C4-2B (cell line): ENCODE measurements at regions not wholly inside any gene's neighbourhood (a gene's known extent, or its start where the extent isn't known, plus 50 kb on each side); places are given as distances from the start of the nearest gene placed in this dataset.

Experiments used
- ZFX ChIP-seq: fragments of 450-650 bp; IDR thresholded peaks from 2 replicates; pipeline ENCODE4 v1.6.1; 2017
- TF ChIP-seq, protein P1 (sequence below): fragments of 450-650 bp; conservative IDR thresholded peaks from 2 replicates; pipeline ENCODE4 v1.5.1; 2017; ENCODE audit warnings: mild to moderate bottlenecking

GRCh38 chr5:67355120-67355713, 158.6 kb upstream of the CD180 start:
- TF ChIP-seq, protein P1, sequence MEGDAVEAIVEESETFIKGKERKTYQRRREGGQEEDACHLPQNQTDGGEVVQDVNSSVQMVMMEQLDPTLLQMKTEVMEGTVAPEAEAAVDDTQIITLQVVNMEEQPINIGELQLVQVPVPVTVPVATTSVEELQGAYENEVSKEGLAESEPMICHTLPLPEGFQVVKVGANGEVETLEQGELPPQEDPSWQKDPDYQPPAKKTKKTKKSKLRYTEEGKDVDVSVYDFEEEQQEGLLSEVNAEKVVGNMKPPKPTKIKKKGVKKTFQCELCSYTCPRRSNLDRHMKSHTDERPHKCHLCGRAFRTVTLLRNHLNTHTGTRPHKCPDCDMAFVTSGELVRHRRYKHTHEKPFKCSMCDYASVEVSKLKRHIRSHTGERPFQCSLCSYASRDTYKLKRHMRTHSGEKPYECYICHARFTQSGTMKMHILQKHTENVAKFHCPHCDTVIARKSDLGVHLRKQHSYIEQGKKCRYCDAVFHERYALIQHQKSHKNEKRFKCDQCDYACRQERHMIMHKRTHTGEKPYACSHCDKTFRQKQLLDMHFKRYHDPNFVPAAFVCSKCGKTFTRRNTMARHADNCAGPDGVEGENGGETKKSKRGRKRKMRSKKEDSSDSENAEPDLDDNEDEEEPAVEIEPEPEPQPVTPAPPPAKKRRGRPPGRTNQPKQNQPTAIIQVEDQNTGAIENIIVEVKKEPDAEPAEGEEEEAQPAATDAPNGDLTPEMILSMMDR: peak; percentile 9; the same call in 1 of the 2 replicates
- TF ChIP-seq ZFX: no peak
